ENCODE measurements at regions not wholly inside any gene's neighbourhood (a gene's known extent, or its start where the extent isn't known, plus 50 kb on each side); places are given as distances from the start of the nearest gene placed in this dataset.

DNA sequence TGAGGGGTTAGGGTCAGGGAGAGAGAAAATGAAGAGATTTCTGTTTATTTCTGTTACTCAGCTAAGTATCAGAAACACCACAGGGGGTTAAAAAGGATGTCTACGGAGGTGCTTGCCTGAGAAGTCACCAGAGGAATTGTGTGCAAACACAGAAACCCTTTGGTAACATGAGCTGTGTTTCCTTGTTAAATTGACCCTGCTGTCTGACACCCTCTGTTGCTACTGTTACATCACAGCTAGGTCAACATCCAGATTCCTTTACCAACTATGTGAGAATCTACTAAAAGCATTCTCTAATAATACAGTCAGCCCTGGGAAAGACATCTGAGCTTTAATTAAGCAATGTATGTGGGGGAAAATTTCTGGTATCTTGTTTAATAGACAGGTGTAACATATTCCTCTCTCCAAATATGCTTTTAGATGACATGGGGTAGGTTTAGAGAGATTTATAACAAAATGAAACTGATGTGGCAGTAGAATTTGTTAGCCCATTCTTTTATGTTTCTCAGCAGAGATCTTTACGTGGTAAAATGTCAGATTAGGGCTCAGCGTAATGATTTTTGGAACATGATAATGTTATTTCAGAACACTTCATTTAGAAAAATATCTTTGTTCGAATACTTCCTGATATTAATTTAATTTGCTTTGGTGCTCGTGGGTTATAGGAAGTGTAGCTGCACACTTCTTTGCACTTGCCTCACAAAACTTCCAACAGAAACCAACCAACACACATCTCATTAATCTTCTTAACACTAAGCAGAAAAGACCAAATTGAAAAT lies 168.0 kb upstream of the AHR start (continued):
- TF ChIP-seq GABPA (IDR thresholded peaks at IDR 0.05; ENCODE audit: low read depth, low read length): no peak
- TF ChIP-seq GABPA (CRISPR knock-in tag; IDR thresholded peaks at IDR 0.05; ENCODE audit: low read depth): 0 out of 2 replicates have a peak, but pooled peaks have one; percentile 37
- TF ChIP-seq JUND (CRISPR knock-in tag; IDR thresholded peaks at IDR 0.05): peak; percentile 63; the same call in 1 of the 2 replicates
- TF ChIP-seq SMAD1 (CRISPR knock-in tag; IDR thresholded peaks at IDR 0.05; ENCODE audit: borderline replicate concordance, low read depth): no peak
- TF ChIP-seq PRDM10 (CRISPR knock-in tag; IDR thresholded peaks at IDR 0.05; ENCODE audit: low read depth): peak; percentile 84; the same call in 1 of the 2 replicates
- TF ChIP-seq HDAC2 (CRISPR knock-in tag; IDR thresholded peaks at IDR 0.05): peak; percentile 97
- TF ChIP-seq ZBTB46 (CRISPR knock-in tag; IDR thresholded peaks at IDR 0.05; ENCODE audit: borderline replicate concordance): no peak
- peak; percentile 67; the same call in 1 of the 2 replicates for TF ChIP-seq ESRRA (CRISPR knock-in tag; IDR thresholded peaks at IDR 0.05; ENCODE audit: low read depth)
- peak; percentile 21 for TF ChIP-seq ZEB1 (IDR thresholded peaks at IDR 0.05; ENCODE audit: insufficient replicate concordance, low read depth)
- TF ChIP-seq MEF2D (CRISPR knock-in tag; IDR thresholded peaks at IDR 0.05): peak; percentile 95
- TF ChIP-seq, protein P1, sequence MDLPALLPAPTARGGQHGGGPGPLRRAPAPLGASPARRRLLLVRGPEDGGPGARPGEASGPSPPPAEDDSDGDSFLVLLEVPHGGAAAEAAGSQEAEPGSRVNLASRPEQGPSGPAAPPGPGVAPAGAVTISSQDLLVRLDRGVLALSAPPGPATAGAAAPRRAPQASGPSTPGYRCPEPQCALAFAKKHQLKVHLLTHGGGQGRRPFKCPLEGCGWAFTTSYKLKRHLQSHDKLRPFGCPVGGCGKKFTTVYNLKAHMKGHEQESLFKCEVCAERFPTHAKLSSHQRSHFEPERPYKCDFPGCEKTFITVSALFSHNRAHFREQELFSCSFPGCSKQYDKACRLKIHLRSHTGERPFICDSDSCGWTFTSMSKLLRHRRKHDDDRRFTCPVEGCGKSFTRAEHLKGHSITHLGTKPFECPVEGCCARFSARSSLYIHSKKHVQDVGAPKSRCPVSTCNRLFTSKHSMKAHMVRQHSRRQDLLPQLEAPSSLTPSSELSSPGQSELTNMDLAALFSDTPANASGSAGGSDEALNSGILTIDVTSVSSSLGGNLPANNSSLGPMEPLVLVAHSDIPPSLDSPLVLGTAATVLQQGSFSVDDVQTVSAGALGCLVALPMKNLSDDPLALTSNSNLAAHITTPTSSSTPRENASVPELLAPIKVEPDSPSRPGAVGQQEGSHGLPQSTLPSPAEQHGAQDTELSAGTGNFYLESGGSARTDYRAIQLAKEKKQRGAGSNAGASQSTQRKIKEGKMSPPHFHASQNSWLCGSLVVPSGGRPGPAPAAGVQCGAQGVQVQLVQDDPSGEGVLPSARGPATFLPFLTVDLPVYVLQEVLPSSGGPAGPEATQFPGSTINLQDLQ (CRISPR knock-in tag; IDR thresholded peaks at IDR 0.05): no peak
- TF ChIP-seq RBM39 (IDR thresholded peaks at IDR 0.05; ENCODE audit: low read depth, low read length, poor library complexity, severe bottlenecking): no peak
- no peak for TF ChIP-seq ZNF629 (CRISPR knock-in tag; conservative IDR thresholded peaks at IDR 0.05)
- TF ChIP-seq, protein P2, sequence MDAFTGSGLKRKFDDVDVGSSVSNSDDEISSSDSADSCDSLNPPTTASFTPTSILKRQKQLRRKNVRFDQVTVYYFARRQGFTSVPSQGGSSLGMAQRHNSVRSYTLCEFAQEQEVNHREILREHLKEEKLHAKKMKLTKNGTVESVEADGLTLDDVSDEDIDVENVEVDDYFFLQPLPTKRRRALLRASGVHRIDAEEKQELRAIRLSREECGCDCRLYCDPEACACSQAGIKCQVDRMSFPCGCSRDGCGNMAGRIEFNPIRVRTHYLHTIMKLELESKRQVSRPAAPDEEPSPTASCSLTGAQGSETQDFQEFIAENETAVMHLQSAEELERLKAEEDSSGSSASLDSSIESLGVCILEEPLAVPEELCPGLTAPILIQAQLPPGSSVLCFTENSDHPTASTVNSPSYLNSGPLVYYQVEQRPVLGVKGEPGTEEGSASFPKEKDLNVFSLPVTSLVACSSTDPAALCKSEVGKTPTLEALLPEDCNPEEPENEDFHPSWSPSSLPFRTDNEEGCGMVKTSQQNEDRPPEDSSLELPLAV (CRISPR knock-in tag; conservative IDR thresholded peaks at IDR 0.05; ENCODE audit: low read depth): no peak
- TF ChIP-seq, protein P3, sequence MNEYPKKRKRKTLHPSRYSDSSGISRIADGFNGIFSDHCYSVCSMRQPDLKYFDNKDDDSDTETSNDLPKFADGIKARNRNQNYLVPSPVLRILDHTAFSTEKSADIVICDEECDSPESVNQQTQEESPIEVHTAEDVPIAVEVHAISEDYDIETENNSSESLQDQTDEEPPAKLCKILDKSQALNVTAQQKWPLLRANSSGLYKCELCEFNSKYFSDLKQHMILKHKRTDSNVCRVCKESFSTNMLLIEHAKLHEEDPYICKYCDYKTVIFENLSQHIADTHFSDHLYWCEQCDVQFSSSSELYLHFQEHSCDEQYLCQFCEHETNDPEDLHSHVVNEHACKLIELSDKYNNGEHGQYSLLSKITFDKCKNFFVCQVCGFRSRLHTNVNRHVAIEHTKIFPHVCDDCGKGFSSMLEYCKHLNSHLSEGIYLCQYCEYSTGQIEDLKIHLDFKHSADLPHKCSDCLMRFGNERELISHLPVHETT (CRISPR knock-in tag; conservative IDR thresholded peaks at IDR 0.05): no peak
- 0 out of 2 replicates have a peak, but pooled peaks have one; percentile 48 for TF ChIP-seq ZNF564 (CRISPR knock-in tag; IDR thresholded peaks at IDR 0.05)
- TF ChIP-seq ZNF430 (CRISPR knock-in tag; IDR thresholded peaks at IDR 0.05): peak; percentile 64; the same call in 1 of the 2 replicates

Measured in HepG2 (cell line).